ENCODE measurements at regions not wholly inside any gene's neighbourhood (a gene's known extent, or its start where the extent isn't known, plus 50 kb on each side); places are given as distances from the start of the nearest gene placed in this dataset.

DNA sequence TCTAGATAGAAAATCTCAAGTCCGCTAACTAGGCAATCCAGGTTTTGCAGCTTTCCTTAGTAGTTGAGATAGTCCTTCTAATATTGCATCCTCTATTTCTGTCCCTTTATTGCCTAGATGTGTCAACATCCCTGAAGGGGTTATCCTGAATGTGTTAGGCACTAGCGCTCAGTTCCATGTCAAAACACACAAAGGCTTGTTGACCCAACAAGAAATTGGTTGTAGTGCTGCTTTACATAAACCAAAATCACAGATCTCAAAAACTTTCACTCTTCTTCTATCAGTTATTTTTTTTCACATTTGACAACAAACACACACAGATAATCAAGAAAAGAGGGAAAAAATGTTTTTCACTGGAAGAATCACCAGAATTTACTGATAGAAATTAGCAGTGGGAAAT, 51.4 kb upstream of the SOX2 start:
- DNase-seq = no peak

DNA sequence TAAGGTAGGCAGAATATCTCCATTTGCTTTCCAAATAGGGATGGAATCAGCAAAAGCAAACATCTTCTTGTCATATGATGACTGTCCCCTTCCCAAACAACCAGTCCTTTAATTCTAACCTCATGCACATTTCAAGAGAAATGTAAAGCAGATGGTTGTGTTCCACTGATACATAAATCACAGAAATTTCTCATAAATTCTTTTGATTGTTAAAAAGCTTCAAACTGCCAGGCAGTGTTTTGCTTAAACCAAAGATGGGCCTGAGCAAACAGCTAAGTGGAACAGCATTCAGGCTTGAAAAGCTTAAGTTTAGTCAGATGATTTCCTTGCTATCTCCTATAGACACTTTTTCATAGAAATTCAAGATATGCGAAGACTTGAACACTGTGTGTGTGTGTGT, 74.3 kb upstream of the SOX2 start:
- DNase-seq = no peak

DNA sequence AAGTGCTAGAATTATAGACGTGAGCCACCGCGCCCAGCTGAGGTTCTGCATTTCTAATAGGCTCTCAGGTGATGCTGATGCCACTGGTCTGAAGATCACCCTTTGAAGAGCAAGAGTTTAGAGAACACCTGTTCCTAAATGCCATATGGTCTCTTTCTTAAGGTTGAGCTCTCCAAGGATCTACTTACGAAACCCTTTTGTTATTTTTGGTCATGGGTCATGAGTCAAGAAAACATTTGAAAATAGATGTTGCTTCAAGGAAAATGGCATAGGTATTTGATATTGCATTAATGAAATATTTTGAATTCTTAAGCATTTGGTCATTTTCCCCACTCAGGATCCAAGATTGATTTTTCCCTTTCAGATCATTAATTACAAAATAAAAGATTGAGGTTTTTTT, 74.7 kb upstream of the SOX2 start:
- no peak for DNase-seq

DNA sequence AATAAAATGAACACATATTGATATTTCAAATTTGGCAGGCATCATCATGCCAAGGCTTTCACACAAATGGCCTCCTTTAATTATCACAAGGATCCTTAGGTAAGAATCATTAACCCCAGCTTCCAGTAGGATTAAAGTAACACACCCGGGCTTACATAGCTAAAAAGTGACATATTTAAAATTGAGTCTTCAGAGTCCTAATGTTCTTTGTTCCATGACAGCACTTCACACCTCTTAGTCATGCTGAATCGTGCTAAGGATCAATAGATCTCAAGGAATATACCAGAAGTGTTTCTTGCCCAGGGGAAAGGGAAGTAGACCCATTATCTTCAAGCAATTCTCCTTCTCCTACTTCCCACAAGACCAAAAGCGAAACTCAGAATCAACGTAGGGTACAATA, 76.6 kb upstream of the SOX2 start:
- DNase-seq = no peak

DNA sequence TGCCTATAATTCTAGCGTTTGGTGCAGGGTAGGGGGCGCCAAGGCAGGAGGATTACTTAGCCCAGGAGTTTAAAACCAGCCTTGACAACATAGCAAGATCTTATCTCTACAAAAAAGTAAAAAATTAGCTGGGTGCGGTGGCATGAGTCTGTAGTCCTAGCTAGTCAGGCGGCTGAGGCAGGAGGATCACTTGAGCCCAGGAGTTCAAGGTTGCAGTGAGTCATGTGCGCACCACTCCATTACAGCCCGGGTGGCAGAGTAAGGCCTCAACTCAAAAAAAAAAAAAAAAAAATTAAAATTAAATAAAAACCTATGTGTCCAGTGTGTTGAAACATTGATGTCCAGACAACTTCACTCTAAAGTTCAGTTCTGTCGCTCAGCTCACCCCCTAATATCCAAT, 78.2 kb upstream of the SOX2 start:
- DNase-seq = no peak

DNA sequence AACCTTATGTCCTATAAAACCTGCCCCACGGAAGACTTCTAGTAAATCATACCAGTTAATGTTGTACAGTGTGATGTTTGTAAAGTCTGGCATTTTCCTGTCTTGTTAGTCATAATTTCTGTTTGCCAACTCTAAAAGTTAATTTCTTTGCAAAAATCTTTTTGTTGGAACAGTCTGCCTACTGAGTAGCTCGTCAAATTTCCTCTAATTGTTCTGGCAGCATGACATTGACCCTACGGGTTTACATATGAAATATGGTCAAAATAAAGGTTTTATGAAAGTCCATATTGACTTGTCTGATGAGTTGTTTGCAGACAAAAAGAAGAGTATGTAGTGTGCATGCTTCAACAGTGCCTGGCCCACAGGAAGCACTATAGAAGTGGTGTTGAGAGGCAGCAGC, 79.8 kb upstream of the SOX2 start:
- DNase-seq = no peak

DNA sequence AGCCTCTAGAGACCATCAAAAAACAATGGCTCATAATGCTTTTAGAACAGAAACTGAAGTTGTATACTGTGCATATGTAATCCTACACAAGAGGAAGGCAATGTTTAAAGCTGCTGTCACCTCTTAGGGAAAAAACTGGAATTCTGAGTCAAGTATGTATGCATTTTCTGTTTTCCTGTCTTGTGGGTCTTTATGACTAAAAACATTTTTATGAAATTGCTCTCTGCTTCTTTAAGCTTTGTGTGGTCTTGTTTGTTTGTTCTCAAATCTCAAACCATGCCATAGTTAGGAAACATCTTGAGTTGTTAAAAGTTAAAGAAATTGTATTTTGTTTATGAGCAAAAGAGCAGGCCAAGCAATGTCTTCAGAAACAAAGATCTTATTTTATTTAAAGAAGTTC, 80.9 kb upstream of the SOX2 start:
- no peak for DNase-seq

DNA sequence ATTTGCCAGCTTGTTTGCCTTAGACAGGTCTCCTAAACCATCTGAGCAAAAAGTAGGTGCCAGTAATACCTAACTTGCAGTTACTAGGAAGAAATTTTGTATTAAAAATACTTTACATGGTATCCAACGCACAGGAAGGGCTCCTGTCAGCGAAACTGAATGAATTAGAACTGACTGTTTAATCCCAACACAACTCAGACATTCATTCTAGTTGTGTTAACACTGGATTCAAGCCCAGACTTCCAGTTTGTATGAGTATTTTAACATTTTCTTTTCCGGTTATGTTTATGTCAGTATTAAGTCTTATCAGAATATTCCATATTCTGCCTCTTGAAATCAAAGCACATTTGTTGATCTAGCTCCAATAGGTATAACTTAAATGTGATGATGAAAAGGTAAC, 82.0 kb upstream of the SOX2 start:
- no peak for DNase-seq

DNA sequence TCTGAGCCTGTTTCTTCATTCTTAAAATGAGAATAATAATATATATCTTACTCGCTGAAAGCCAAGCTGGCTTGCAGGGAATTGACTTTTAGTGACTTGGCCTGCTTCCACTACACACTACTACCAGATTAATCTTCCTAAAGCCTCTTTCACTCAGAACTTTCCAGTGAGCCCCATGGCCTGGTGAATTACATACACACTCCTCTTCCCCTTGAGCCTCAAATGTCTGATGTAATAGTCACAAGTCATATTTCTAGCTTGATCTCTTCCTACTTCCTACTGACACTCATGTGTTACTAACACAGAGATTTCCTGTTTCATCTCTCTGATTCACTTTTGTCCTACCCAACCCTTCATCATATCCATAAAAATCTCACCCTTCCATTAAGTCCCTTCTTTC, 82.7 kb upstream of the SOX2 start:
- no peak for DNase-seq

DNA sequence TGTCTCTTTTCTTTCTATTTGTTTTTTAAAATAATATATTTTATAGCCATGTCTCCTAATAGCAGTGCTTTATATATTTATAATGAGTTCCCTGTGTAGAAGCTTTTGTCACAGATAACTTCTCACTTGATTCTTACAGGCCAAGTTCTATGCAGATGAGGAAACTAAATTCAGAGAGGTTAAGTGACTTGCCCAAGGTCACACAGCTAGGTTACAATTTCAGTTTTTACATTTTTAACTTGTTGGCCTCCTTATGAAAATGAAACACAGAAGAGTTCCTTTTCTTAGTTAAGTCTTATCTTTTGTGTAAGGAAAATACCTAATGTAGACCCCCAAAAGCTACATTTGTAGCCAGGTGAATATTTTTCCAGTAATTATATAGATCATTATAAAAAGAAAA, 83.3 kb upstream of the SOX2 start:
- DNase-seq = no peak

DNA sequence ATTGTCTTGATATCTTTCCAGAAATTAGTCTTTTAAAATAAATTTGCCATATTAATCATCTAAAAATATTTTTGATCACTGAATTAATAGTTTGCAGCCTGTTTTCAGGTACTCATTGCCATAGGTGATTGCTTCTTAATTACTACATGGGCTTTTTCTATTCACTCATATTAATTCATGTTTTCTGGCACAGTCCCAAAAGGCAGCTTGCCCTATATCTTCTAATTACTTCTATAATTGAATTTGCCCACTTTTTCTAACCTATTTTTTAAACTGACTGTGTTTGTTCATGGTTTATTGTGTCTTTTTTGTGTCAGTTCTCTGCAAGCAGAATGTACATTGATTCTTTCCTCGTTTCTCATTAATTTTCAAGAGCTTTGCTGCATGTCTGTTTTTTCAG, 85.7 kb upstream of the SOX2 start:
- no peak for DNase-seq

DNA sequence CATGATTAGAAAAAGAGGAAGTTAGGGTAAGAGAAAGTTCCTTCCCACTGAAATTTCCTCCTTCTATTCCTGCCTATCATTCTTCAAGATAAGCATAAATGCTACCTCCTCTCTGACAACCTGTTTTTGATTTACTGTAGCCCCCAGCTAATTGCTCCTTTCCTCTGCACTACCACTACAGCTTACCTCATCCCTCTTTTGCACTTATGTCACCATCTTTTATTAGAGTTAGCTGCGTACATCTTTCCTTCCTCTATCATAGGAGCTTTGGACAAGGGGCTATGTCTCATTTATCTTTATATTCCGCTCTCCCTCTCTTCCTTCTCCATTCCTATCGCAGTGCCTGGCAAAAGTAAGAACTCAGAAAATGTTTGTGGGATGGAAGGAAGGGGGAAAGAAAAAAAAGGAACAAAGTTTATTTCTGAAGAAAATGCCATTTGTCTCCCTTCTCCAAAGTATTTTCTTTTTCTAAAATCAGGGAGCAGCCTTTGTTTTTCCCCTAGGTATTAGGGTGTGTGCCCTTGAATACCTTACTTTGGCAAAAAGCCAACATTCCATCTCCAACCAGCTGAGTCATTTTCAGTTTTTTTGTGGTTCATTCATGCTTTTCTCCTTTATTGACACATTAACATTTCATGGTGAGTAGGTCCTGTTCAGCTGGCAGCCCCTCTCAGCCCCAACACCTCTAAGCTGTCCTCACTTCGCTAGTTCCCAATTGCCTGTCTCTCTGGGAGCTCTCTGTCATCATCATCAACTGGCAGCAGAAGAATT, 87.6 kb upstream of the SOX2 start:
- no peak for DNase-seq

DNA sequence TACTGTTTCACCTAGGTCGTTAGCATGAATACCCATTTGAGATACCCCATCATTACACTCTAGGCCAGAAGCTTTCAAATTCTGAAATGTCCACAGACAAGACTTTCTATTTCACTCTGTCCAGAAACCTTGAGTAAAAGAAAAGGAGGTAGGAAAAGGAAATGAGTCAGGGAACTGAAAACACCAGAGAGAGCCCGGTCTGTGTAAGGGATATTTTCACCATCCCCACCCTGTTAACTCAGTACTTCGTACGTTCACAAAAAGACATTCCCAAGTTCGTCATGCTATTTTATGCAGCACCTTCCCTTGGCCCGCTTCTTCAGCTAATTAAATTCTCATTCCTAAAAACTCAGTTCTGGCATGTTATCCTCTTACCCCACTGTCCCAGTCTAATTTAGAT, 89.4 kb upstream of the SOX2 start:
- no peak for DNase-seq

DNA sequence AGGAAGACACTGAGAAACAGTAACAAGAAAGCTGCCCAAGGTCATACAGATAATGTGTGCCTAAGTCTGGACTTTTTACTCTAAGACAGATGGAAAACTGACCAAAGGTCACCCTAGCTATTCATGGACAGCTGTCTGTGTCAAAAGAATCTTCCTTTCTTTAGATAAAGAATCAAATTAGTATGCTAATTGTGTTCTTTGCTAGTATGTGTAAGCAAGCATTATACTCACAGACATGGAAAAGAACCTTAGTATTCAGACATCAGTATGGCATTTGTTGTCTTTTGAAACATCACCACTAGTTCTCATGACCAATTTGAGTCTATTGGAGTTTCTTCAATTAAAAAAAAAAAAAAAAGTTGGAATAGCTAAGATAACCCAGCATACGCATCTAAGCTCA, 91.8 kb upstream of the SOX2 start:
- no peak for DNase-seq

DNA sequence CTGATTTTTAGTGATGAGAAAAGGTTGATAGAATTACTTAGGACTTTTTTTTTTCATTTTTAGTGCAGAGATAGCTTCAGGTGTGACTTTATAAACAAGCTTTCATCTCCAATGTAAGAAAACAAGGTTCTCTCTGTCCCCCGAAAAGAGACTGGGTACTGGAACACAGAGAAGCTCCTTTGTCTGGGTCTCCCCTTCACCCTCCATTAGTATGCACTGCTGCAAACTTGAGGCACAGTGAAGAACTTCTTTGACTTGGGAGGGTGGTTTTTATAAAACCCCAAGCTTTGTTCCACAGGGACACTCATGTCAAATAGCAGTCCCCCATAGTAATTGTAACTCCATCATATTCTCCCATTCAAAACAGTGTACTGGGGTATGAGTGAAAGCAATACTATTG, 93.5 kb upstream of the SOX2 start:
- DNase-seq = no peak

DNA sequence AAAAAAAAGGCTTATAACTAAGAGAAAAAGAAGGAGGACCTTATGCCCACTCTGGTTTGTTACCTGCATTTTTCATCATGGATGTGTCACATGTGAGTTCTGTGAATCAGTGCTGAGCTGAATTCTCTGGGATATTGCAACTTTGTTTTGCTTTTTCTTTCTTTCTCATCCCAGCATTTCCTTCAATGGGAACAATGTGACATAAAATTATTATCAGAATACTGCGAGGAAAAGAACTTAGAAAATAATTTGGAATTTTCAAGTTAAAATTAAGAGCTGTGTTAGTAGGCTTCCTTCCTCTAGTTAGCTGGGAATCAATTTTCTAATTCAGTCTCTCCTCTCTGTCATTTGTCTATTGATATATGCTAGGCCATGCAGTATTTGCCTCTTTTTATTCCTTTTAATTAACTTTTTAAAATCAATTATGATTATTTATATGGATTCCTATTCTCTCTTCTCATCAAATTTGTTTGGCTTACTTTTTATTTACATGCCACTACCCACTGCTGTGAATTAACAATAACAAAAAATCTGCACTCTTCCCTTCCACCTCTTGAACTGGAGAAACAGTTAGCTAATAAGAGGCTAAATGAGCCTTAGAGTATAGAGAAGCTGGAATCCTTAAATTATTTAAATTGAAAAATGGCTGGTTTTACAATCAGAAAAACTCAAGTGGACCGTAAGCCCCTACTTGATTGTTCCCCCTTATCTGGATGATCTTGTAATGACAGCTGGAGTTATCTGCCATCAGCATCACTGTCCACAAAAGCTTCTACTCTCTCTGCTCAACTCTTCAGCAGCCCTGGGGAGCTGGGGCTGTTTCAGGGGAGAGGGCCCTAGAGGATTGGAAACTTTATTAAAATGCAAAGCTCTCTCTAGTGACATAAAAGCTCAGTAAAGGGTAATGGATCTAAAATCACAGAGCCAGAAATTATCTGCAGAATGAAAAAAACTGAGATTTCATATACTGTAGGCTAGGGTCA, 95.3 kb upstream of the SOX2 start:
- no peak for DNase-seq

DNA sequence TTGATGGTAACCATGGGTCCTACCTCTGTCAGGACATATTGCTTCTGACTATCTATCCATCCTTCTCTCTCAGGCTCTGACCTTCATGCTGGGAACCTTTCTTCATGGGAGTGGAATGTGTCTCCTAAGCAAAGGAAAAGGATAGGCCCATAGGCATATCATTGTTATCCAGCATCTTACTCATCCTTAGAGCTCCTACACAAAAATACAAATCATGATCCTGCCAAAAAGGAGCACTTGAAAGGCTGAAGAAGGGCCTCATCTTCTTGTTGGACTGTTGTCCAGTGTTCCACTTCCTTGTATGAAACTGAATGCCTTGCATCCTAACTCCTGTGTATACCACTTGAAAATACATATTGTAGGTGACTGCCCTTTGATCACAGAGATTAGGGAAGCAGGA, 96.1 kb upstream of the SOX2 start:
- DNase-seq = no peak

DNA sequence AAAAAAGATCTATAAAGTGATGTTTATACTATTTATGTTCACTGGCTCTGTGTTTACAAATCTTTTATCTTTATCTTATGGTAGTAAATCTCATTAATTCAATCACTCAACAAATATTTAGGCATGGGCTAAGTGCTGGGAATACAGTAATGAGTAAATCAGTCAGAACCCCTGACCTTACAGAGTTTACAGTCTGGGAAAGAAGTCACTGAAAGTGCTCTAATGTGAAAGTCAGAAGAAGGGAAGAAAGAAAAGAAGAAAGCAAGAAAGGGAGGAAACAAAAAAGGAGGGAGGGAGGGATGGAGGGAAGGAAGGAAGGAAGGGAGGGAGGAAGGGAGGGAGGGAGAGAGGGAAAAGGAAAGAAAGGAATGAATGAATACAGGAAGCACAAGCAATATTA, 96.8 kb upstream of the SOX2 start:
- DNase-seq = no peak

DNA sequence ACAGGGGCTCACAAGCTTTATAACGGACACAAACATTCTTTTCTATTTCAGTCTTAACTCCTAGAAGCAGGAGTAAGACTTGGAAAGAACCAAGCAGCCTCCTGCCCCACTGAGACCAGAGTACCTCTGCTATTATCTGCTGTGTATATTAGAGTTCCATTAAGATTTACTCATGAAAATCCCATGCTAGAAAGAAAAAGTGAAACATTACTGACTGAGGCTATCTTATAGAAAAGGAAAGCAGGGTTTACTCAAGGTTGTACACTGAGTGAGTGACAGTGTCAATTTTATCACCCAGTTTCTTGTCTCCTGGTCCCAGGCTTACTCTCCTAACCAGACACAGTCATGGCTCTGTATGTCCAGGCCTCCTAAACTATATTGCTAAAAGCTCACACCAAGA, 97.9 kb upstream of the SOX2 start:
- DNase-seq = no peak

DNA sequence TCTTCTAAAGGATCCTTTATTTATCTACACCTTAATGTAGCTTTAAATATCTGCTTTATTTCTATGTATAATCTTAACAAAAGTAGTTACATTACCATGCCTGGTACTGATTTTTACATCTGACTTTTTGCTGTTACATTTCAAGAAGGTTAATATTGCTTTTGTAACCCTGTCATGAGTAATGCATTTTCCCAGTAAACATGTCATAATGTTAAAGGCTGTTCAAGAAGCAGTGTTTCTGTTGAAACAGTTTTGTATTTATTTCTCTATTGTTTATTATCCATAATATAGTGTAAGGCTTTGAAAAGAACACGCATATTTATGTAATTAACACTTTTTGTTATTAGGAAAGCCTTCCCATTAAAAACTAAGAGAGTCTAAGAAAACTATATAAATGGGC, 98.5 kb upstream of the SOX2 start:
- no peak for DNase-seq

DNA sequence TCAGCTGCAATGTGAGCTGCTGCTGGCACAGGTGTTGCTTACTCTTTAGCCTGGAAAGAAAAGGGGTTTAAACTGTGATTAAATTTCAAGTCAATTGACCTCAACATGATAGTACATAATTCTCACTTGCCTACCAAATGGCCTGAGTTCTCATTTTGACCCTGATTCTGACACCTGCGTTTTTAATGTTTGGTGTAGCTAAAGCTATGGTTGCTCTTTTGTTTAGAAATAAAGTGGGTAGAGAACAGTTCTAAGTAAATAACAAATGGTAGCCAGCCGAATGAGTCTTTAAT, 100.8 kb upstream of the SOX2 start:
- no peak for DNase-seq

DNA sequence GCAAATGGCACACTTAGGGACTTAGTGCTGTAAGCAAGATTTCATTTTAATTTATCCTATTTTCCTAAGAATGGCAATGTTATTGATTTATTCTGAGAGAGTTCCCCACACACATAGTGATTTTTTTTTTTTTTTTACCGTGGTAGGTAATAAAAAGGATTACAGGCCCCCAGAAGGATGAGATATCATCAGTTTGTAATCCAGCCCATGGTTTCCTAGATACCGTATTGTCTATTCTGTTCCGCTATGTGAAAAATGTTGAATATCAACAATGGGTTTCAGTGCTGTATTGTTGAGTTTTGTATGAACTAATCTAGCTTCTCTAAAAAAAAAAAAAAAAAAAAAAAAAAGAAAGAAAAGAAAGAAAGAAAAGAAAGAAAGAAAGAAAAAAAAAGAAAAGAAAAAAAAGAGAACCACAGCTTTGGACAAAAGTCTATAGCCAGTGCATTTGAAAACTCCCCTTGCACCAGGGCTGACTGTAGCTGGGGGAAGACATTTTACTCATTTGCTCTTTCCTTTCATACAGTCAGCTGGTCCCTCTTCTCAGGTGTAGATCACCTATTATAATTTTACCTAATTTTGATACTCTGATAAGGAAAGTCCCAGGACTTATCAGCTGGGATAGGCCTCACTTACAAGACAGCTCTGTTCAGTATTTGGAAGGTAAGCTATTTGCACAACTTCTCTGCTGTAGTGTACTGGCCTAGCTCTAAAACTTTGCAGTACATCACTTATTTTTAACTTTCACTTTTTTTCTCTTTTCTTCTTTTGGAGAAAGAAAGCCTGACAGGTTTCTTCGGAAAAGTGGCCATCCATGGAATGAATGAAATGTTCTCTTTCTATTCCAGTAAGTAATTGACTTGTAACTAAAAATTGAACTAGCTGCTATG, 101.4 kb upstream of the SOX2 start:
- no peak for DNase-seq

DNA sequence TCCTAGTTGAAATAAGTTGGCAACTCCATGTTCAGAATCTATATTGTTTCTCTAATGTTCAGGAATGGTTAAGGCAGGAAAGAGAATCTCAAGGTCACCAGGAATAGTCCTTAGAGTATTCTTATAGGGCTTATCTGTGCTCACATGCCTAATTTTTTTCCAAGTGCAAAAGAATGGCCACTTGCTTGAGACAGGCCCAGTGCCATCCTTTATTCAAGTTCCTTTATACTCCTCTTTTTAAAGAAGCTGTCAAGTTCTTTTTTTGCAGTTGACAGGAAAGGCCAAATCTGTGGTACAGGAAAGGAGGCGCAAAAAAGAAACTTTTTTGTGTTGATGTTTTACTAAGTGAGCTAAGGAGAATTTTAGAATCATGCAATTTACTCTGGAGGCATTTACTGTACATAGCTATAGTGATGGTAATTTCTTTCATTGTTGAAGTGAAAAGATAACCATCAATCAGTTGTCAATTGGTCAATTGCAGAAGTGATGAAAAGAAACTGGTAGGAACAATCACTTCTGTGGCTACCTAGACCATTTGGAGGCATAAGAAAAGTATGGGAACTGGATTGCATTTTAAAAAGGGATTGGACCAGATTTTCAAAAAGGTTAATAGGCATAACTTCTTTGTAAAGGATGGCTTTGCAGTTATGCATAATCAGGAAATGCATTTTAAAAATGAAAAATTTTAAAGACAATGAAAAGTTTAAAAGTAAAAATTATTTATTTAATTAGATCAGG, 102.5 kb upstream of the SOX2 start:
- DNase-seq = no peak

All from DMS79 treated with DMSO at 0.1 percent for 48 hours (cell line).